ENCODE measurements at regions not wholly inside any gene's neighbourhood (a gene's known extent, or its start where the extent isn't known, plus 50 kb on each side); places are given as distances from the start of the nearest gene placed in this dataset.

DNA sequence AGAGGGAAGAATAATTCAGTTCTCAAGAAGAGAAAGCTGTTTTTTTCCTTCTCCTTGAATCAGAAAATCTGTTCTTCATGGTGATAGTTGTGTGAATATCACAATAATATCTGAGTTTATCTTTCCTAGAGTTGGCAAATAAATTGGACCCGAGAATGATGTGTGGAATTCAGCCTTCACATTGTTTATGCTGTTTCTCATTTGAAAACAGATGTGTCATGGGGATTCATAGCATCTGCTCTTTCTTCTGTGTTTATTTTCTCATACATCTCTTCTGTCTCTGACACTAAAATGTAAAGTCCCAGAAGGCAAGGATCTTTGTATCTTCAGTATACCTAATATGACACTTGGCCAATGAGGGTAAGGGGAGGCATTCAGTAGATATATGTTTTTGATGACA lies 103.6 kb upstream of the SGK1 start:
- Histone ChIP-seq H3K4me1 (ENCODE audit: control insufficient read depth, insufficient read depth, low read length, poor library complexity, severe bottlenecking) (no peaks in the 10 kb centered on the region), H3K4me3 (ENCODE audit: low read depth, low read length) (no peak overlapping the region), H3K27ac (ENCODE audit: insufficient read depth, low read length, poor library complexity, severe bottlenecking) (no peak overlapping the region), H3K36me3 (ENCODE audit: control insufficient read depth, insufficient read depth, low read length) (no peaks in the 10 kb centered on the region), H3K27me3 (ENCODE audit: control insufficient read depth, insufficient read depth, low read length) (no peaks in the 10 kb centered on the region), H3K9me3 (ENCODE audit: control insufficient read depth in 2 of 2, low read length in 2 of 2) (no peaks in the 10 kb centered on the region)
- no peak overlapping the region for H3K4me3 Mint-ChIP-seq
- H3K27me3 Mint-ChIP-seq = no peaks in the 10 kb centered on the region
- H3K4me1 Mint-ChIP-seq = peaks cover 2 to 11% (median 7%) of the 10 kb centered on the region in 4 donors
- peaks cover 0 to 2% (median 0%) of the 10 kb centered on the region in 7 donors for H3K9me3 Mint-ChIP-seq
- no peak overlapping the region for H3K27ac Mint-ChIP-seq
- ATAC-seq (ENCODE audit: low read depth in 2 of 2) (no peak), DNase-seq (no peak)
- H3K36me3 Mint-ChIP-seq = no peaks in the 10 kb centered on the region

DNA sequence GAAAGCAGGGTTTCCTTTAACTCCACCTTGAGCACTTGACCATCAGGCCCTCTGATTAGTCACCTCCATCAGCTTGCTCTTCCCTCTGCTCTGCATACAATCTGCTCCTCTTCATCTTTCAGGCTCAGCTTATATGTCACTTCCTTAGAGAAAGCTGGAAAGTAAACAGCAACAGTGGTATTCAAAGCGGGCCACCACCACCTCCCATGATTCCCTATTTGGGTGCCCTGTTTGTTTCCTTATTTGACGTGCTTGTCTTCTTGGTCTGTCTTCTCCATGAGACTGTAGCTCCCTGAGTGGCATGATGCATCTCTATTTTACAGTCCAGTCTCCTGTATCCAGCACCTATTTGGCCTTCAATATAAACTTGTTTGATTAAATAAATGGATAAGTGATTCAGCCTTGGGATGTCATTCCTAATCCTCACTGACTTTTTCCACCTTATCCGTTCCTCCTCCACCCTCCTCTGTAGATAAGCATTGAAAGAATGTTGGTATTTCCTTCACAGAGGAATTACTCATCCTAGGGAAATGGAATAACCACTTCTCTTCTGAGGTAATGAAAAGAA lies 102.8 kb upstream of the SGK1 start:
- H3K9me3 Mint-ChIP-seq = peaks cover 0 to 2% (median 0%) of the 10 kb centered on the region in 7 donors
- H3K9me3 ChIP-seq (ENCODE audit: control insufficient read depth in 2 of 2, low read length in 2 of 2) = no peaks in the 10 kb centered on the region
- peaks cover 0 to 15% (median 6%) of the 10 kb centered on the region in 4 donors for H3K4me1 Mint-ChIP-seq
- no peaks in the 10 kb centered on the region for H3K36me3 Mint-ChIP-seq
- H3K36me3 ChIP-seq (ENCODE audit: control insufficient read depth, insufficient read depth, low read length) = no peaks in the 10 kb centered on the region
- H3K27me3 Mint-ChIP-seq = no peaks in the 10 kb centered on the region
- no peaks in the 10 kb centered on the region for H3K4me1 ChIP-seq (ENCODE audit: control insufficient read depth, insufficient read depth, low read length, poor library complexity, severe bottlenecking)
- no peak for DNase-seq
- H3K27ac ChIP-seq (ENCODE audit: insufficient read depth, low read length, poor library complexity, severe bottlenecking) = no peak overlapping the region
- H3K27ac Mint-ChIP-seq = no peak overlapping the region
- no peak overlapping the region for H3K4me3 ChIP-seq (ENCODE audit: low read depth, low read length)
- no peak for ATAC-seq (ENCODE audit: low read depth in 2 of 2)
- no peaks in the 10 kb centered on the region for H3K27me3 ChIP-seq (ENCODE audit: control insufficient read depth, insufficient read depth, low read length)
- H3K4me3 Mint-ChIP-seq = no peak overlapping the region

- Histone ChIP-seq H3K4me3 (ENCODE audit: low read depth, low read length) (no peak overlapping the region), H3K36me3 (ENCODE audit: control insufficient read depth, insufficient read depth, low read length) (no peaks in the 10 kb centered on the region), H3K4me1 (ENCODE audit: control insufficient read depth, insufficient read depth, low read length, poor library complexity, severe bottlenecking) (no peaks in the 10 kb centered on the region), H3K27me3 (ENCODE audit: control insufficient read depth, insufficient read depth, low read length) (no peaks in the 10 kb centered on the region), H3K27ac (ENCODE audit: insufficient read depth, low read length, poor library complexity, severe bottlenecking) (no peak overlapping the region), H3K9me3 (ENCODE audit: control insufficient read depth in 2 of 2, low read length in 2 of 2) (no peaks in the 10 kb centered on the region)
- Mint-ChIP-seq H3K9me3 (peaks cover 0 to 2% (median 0%) of the 10 kb centered on the region in 7 donors), H3K36me3 (no peaks in the 10 kb centered on the region), H3K27me3 (no peaks in the 10 kb centered on the region), H3K4me1 (peaks cover 0 to 19% (median 7%) of the 10 kb centered on the region in 4 donors), H3K4me3 (no peak overlapping the region), H3K27ac (no peak overlapping the region)
- DNase-seq (no peak), ATAC-seq (ENCODE audit: low read depth in 2 of 2) (no peak)
Measured at GRCh38 chr6:134419716-134420115, 101.8 kb upstream of the SGK1 start.

GRCh38 chr6:134416418-134417154 lies 98.7 kb upstream of the SGK1 start:
- Mint-ChIP-seq H3K27ac (peak overlapping the region in 2 of 3 donors; percentile 45 to 57), H3K27me3 (no peaks in the 10 kb centered on the region), H3K4me3 (peak overlapping the region in 1 of 4 donors; percentile 3), H3K9me3 (peaks cover 0 to 13% (median 5%) of the 10 kb centered on the region in 7 donors), H3K36me3 (no peaks in the 10 kb centered on the region), H3K4me1 (peaks cover 0 to 19% (median 7%) of the 10 kb centered on the region in 4 donors)
- Histone ChIP-seq H3K27me3 (ENCODE audit: control insufficient read depth, insufficient read depth, low read length) (no peaks in the 10 kb centered on the region), H3K36me3 (ENCODE audit: control insufficient read depth, insufficient read depth, low read length) (no peaks in the 10 kb centered on the region), H3K4me1 (ENCODE audit: control insufficient read depth, insufficient read depth, low read length, poor library complexity, severe bottlenecking) (no peaks in the 10 kb centered on the region), H3K9me3 (ENCODE audit: control insufficient read depth in 2 of 2, low read length in 2 of 2) (no peaks in the 10 kb centered on the region), H3K27ac (ENCODE audit: insufficient read depth, low read length, poor library complexity, severe bottlenecking) (no peak overlapping the region), H3K4me3 (ENCODE audit: low read depth, low read length) (no peak overlapping the region)
- ATAC-seq (ENCODE audit: low read depth in 2 of 2) = peak; percentile 75 to 81
- peak in 2 of 3 donors; percentile 5 to 68 for DNase-seq

DNA sequence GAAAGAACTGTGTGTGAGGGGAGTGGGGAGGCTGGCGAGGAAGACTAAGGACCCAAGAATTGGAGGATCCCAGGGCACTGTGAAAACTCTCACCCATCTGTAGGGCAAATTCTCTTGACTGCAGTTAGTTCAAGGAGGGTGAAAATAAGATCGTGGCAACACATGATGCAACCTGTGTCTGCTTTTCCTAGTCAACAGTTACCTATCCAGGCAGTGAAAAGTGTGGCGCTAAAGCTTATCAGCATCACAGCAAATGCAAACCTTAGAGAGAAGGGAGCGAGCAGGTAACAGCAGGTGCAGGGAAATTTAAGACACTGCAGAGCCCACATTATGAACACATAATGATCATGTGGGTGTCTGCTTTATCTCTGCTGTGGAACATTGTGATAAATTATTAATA lies 97.7 kb upstream of the SGK1 start:
- Mint-ChIP-seq H3K4me3 (no peak overlapping the region), H3K9me3 (peaks cover 0 to 14% (median 5%) of the 10 kb centered on the region in 7 donors), H3K27ac (peak overlapping the region in 2 of 3 donors; percentile 45 to 81), H3K4me1 (peaks cover 0 to 19% (median 7%) of the 10 kb centered on the region in 4 donors), H3K27me3 (no peaks in the 10 kb centered on the region), H3K36me3 (no peaks in the 10 kb centered on the region)
- no peak overlapping the region for H3K27ac ChIP-seq (ENCODE audit: insufficient read depth, low read length, poor library complexity, severe bottlenecking)
- no peaks in the 10 kb centered on the region for H3K9me3 ChIP-seq (ENCODE audit: control insufficient read depth in 2 of 2, low read length in 2 of 2)
- no peak for DNase-seq
- H3K36me3 ChIP-seq (ENCODE audit: control insufficient read depth, insufficient read depth, low read length) = no peaks in the 10 kb centered on the region
- no peaks in the 10 kb centered on the region for H3K4me1 ChIP-seq (ENCODE audit: control insufficient read depth, insufficient read depth, low read length, poor library complexity, severe bottlenecking)
- H3K27me3 ChIP-seq (ENCODE audit: control insufficient read depth, insufficient read depth, low read length) = no peaks in the 10 kb centered on the region
- no peak overlapping the region for H3K4me3 ChIP-seq (ENCODE audit: low read depth, low read length)
- ATAC-seq (ENCODE audit: low read depth in 2 of 2) = no peak

DNA sequence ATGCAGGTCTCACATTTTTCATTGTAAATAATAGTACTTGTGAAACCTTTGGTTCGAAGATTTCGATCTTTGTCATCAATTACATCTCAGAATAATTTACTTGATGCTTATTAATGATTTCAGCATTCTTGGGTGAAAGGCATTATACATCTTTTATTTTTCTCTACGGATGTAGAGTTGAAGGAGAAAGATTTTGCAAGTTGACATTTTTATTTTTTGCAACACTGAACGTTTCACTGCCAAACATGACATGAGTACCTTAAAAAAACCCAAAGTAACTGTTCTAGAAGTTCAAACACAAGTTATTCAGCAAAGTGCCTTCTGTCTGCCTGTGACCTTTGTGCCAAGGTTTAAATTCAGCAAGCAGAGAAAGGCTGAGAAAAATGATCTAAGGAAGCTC lies 97.3 kb upstream of the SGK1 start:
- Histone ChIP-seq H3K27me3 (ENCODE audit: control insufficient read depth, insufficient read depth, low read length) (no peaks in the 10 kb centered on the region), H3K36me3 (ENCODE audit: control insufficient read depth, insufficient read depth, low read length) (no peaks in the 10 kb centered on the region), H3K4me3 (ENCODE audit: low read depth, low read length) (no peak overlapping the region), H3K9me3 (ENCODE audit: control insufficient read depth in 2 of 2, low read length in 2 of 2) (no peaks in the 10 kb centered on the region), H3K27ac (ENCODE audit: insufficient read depth, low read length, poor library complexity, severe bottlenecking) (no peak overlapping the region), H3K4me1 (ENCODE audit: control insufficient read depth, insufficient read depth, low read length, poor library complexity, severe bottlenecking) (no peaks in the 10 kb centered on the region)
- no peak for ATAC-seq (ENCODE audit: low read depth in 2 of 2)
- Mint-ChIP-seq H3K4me1 (peaks cover 0 to 19% (median 7%) of the 10 kb centered on the region in 4 donors), H3K9me3 (peaks cover 0 to 14% (median 5%) of the 10 kb centered on the region in 7 donors), H3K36me3 (no peaks in the 10 kb centered on the region), H3K27ac (peak overlapping the region in 1 of 3 donors; percentile 81), H3K27me3 (no peaks in the 10 kb centered on the region), H3K4me3 (no peak overlapping the region)
- DNase-seq = no peak

- ATAC-seq (ENCODE audit: low read depth in 2 of 2) = no peak
- Histone ChIP-seq H3K36me3 (ENCODE audit: control insufficient read depth, insufficient read depth, low read length) (no peaks in the 10 kb centered on the region), H3K4me3 (ENCODE audit: low read depth, low read length) (no peak overlapping the region), H3K27ac (ENCODE audit: insufficient read depth, low read length, poor library complexity, severe bottlenecking) (no peak overlapping the region), H3K9me3 (ENCODE audit: control insufficient read depth in 2 of 2, low read length in 2 of 2) (no peaks in the 10 kb centered on the region), H3K4me1 (ENCODE audit: control insufficient read depth, insufficient read depth, low read length, poor library complexity, severe bottlenecking) (no peaks in the 10 kb centered on the region), H3K27me3 (ENCODE audit: control insufficient read depth, insufficient read depth, low read length) (no peaks in the 10 kb centered on the region)
- DNase-seq = no peak
- Mint-ChIP-seq H3K4me3 (no peak overlapping the region), H3K36me3 (no peaks in the 10 kb centered on the region), H3K27ac (no peak overlapping the region), H3K9me3 (peaks cover 0 to 14% (median 5%) of the 10 kb centered on the region in 7 donors), H3K27me3 (no peaks in the 10 kb centered on the region), H3K4me1 (peaks cover 0 to 19% (median 7%) of the 10 kb centered on the region in 4 donors)
Measured at GRCh38 chr6:134414793-134415192, 96.9 kb upstream of the SGK1 start.

Measured in CD4-positive, CD25-positive, alpha-beta regulatory T cell (primary cell).